ENCODE measurements at regions not wholly inside any gene's neighbourhood (a gene's known extent, or its start where the extent isn't known, plus 50 kb on each side); places are given as distances from the start of the nearest gene placed in this dataset.

- Mint-ChIP-seq H3K9me3 (ENCODE audit: low read depth, unreplicated experiment) (peaks cover 5% of the 10 kb centered on the region), H3K36me3 (ENCODE audit: insufficient read depth, unreplicated experiment) (no peaks in the 10 kb centered on the region), H3K4me1 (ENCODE audit: low read depth, unreplicated experiment) (no peaks in the 10 kb centered on the region), H3K4me3 (ENCODE audit: low read depth, unreplicated experiment) (no peak overlapping the region), H3K27ac (ENCODE audit: unreplicated experiment) (no peak overlapping the region), H3K27me3 (ENCODE audit: unreplicated experiment) (no peaks in the 10 kb centered on the region)
- TF ChIP-seq, protein P1, sequence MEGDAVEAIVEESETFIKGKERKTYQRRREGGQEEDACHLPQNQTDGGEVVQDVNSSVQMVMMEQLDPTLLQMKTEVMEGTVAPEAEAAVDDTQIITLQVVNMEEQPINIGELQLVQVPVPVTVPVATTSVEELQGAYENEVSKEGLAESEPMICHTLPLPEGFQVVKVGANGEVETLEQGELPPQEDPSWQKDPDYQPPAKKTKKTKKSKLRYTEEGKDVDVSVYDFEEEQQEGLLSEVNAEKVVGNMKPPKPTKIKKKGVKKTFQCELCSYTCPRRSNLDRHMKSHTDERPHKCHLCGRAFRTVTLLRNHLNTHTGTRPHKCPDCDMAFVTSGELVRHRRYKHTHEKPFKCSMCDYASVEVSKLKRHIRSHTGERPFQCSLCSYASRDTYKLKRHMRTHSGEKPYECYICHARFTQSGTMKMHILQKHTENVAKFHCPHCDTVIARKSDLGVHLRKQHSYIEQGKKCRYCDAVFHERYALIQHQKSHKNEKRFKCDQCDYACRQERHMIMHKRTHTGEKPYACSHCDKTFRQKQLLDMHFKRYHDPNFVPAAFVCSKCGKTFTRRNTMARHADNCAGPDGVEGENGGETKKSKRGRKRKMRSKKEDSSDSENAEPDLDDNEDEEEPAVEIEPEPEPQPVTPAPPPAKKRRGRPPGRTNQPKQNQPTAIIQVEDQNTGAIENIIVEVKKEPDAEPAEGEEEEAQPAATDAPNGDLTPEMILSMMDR (IDR thresholded peaks at IDR 0.05; ENCODE audit: unreplicated experiment) = no peak
- intact Hi-C loops (cut with micrococcal nuclease; ENCODE audit: unreplicated experiment) = no loop called here
- BruUV-seq (replicated peaks) = no TSS peak
- CTCF ChIA-PET = no interaction called here
- no peak for DNase-seq
Observed at GRCh38 chr1:239601108-239601507, 214.7 kb downstream of the CHRM3 start.

DNA sequence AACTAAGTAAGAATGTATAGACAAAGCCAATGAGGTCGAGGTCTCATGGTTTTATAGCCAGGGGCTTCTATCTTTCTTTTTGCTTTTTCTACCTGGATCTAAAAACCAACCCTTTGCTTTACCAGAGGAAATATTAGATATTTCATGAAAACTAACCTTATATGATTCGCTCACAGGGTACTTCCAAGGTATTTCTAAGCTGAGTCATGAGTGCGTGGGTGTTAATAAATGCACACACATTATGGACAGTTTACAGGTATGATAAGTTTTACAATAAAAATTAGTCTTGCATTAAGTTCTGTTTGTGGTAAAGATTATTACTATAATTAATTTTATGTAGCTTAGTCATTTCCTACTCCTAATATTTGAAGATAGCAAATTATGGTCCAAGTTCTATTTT lies 217.2 kb downstream of the CHRM3 start:
- Mint-ChIP-seq H3K27me3 (ENCODE audit: unreplicated experiment) (no peaks in the 10 kb centered on the region), H3K9me3 (ENCODE audit: low read depth, unreplicated experiment) (peaks cover 5% of the 10 kb centered on the region), H3K4me1 (ENCODE audit: low read depth, unreplicated experiment) (no peaks in the 10 kb centered on the region), H3K36me3 (ENCODE audit: insufficient read depth, unreplicated experiment) (no peaks in the 10 kb centered on the region), H3K4me3 (ENCODE audit: low read depth, unreplicated experiment) (no peak overlapping the region), H3K27ac (ENCODE audit: unreplicated experiment) (no peak overlapping the region)
- TF ChIP-seq, protein P1 (IDR thresholded peaks at IDR 0.05; ENCODE audit: unreplicated experiment) = no peak
- BruUV-seq (replicated peaks) = no TSS peak
- CTCF ChIA-PET = interaction anchor here (0.7 kb wide), 1 partner anchor 1714 kb away, joined by 3 read pairs; no protein-coding TSS in a partner anchor
- intact Hi-C loops (cut with micrococcal nuclease; ENCODE audit: unreplicated experiment) = no loop called here
- no peak for DNase-seq

GRCh38 chr1:239606850-239607400 lies 220.6 kb downstream of the CHRM3 start:
- no peak for DNase-seq
- TF ChIP-seq, protein P1 (IDR thresholded peaks at IDR 0.05; ENCODE audit: unreplicated experiment) = no peak
- BruUV-seq (replicated peaks) = no TSS peak
- Mint-ChIP-seq H3K4me3 (ENCODE audit: low read depth, unreplicated experiment) (no peak overlapping the region), H3K9me3 (ENCODE audit: low read depth, unreplicated experiment) (peaks cover 2% of the 10 kb centered on the region), H3K27ac (ENCODE audit: unreplicated experiment) (no peak overlapping the region), H3K36me3 (ENCODE audit: insufficient read depth, unreplicated experiment) (no peaks in the 10 kb centered on the region), H3K4me1 (ENCODE audit: low read depth, unreplicated experiment) (no peaks in the 10 kb centered on the region), H3K27me3 (ENCODE audit: unreplicated experiment) (no peaks in the 10 kb centered on the region)
- CTCF ChIA-PET = no interaction called here
- intact Hi-C loops (cut with micrococcal nuclease; ENCODE audit: unreplicated experiment) = no loop called here

- intact Hi-C loops (cut with micrococcal nuclease; ENCODE audit: unreplicated experiment) = no loop called here
- H3K4me1 Mint-ChIP-seq (ENCODE audit: low read depth, unreplicated experiment) = no peaks in the 10 kb centered on the region
- no peak for DNase-seq
- H3K36me3 Mint-ChIP-seq (ENCODE audit: insufficient read depth, unreplicated experiment) = no peaks in the 10 kb centered on the region
- CTCF ChIA-PET = no interaction called here
- H3K27me3 Mint-ChIP-seq (ENCODE audit: unreplicated experiment) = no peaks in the 10 kb centered on the region
- TF ChIP-seq, protein P1 (IDR thresholded peaks at IDR 0.05; ENCODE audit: unreplicated experiment) = no peak
- H3K4me3 Mint-ChIP-seq (ENCODE audit: low read depth, unreplicated experiment) = no peak overlapping the region
- H3K9me3 Mint-ChIP-seq (ENCODE audit: low read depth, unreplicated experiment) = peaks cover 2% of the 10 kb centered on the region
- H3K27ac Mint-ChIP-seq (ENCODE audit: unreplicated experiment) = no peak overlapping the region
- BruUV-seq (replicated peaks) = no TSS peak
Observed at GRCh38 chr1:239608469-239608868, 222.1 kb downstream of the CHRM3 start.
